Activated T-helper 1 cell treated with anti-CD3 and anti-CD28 coated beads, Interleukin-2, amount 50 U/mL, for 16 hours (primary cell): ENCODE measurements at regions not wholly inside any gene's neighbourhood (a gene's known extent, or its start where the extent isn't known, plus 50 kb on each side); places are given as distances from the start of the nearest gene placed in this dataset.

Source experiments
- DNase-seq, 2 donors: peaks; one replicate each; pipeline ENCODE4 v3.0.0-alpha.2; 2020; ENCODE audit warnings: low read depth in 1 of 2, low spot score in 1 of 2

DNA sequence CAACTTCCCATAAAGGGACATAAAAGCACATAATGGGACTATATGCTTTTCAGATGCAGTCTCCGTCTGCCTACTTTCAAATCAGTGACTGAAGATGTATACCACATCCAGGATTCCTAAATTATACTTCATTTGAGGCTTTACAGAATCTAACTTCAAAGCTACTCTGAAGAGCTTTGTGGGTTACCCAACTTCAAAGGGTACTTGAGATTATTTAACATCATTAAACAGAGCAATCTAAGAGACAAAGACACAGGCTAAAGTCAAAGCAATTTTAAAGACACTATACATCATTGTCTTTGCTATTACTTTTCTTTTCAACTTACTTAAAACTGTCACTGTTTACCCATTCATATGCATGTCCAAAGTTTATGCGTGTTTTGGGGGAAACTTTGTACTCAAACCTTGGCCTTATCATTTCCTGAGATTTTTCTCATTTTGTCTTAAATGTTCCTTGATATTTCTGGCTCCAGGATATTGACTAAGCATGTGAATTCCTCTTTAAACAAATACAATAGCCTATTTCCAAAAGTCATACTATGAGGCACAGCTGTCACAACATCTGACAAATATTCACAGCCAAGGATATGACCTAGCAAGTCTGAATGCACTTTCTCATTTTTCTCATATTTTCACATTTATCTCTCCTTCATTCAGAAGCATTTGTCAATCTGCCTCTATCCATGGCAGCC is 1985.1 kb upstream of the PIK3C3 start:
- DNase-seq: no peak

GRCh38 chr18:39966275-39966674 is 1988.8 kb upstream of the PIK3C3 start:
- no peak for DNase-seq

DNA sequence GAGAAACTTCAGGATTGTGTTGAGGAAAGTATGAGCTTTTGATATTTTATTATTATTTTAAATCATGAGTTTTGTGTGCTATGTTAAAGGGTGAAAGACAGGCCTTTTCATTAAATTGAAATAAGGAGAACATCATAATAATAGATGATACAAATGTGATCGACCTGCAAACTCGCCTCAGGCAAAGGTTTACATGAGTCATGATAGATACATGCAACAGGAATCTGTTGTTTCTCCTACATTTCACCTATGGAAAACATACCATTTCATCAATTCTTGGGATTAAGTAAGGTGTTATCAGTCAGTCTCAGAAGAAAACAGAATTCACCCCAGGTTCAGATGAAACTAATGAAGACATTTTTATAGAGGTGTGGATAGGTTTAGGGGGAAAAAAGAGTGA is 1992.5 kb upstream of the PIK3C3 start:
- no peak for DNase-seq

DNA sequence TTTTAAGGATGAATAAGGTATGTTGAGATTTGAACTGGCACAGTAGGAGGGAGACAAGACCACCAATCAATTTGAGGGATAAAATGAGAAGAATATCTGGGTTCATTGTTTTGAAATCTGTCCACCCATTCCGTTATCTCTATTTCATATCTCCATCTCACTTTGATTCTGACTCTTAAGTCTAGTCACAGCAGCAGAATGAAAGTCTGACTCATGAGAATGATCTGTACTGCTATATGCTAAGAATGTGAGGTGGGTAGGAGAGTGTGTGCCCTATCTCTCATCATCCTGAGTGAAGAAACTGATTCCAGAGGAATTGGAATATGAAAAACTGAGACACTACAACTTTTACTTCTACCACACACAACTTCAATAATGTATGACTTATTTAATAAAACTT is 1994.5 kb upstream of the PIK3C3 start:
- DNase-seq: no peak

- no peak for DNase-seq
These were observed 1995.2 kb upstream of the PIK3C3 start for GRCh38 chr18:39959839-39960238.

- DNase-seq: no peak
These were observed 1996.2 kb upstream of the PIK3C3 start for GRCh38 chr18:39958876-39959275.

GRCh38 chr18:39952816-39953215 is 2002.2 kb upstream of the PIK3C3 start:
- DNase-seq: no peak

DNA sequence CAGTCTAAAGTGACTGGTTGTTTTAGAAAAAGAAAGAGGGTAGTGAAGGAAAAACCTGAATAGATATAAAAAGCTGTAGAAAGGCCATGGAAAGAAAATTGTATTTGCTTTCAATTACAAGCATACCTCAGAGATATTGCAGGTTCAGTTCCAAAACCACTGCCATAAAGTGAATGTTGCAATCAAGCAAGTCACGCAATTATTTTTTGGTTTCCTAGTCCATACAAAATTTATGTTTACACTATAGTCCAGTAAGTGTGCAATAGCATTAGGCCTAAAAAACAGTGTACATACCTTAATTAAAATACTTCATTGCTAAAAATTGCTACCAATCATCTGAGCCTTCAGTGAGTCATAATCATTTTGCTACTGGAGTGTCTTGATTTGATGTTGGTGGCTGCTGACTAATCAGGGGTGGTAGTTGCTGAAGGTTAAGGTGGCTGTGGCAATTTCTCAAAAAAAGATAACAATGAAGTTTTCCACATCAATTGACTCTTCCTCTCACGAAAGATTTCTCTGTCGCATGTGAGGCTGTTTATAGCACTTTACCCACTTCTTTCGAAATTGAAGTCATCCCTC is 2003.8 kb upstream of the PIK3C3 start:
- no peak for DNase-seq

GRCh38 chr18:39946623-39947061 is 2008.4 kb upstream of the PIK3C3 start:
- DNase-seq: no peak

DNA sequence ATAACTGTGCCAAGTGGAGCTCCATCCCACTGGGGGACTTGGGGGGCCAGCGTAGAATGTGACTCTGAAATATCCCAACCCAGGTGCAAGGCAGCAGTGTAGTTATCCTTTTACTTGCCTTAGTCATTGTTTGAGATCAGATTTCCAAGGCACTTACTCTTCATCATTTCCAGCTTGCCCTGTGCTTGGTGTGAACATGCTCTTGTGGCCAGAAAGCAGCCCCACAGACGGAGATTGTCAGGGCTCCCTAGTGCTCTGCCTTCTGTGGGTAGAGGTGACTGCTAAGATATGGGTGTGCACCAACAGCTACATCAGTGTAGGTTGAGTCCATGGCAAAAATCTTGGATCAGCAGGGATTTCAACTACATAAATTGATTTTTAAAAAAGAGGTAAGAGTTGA is 2010.0 kb upstream of the PIK3C3 start:
- DNase-seq: no peak

DNA sequence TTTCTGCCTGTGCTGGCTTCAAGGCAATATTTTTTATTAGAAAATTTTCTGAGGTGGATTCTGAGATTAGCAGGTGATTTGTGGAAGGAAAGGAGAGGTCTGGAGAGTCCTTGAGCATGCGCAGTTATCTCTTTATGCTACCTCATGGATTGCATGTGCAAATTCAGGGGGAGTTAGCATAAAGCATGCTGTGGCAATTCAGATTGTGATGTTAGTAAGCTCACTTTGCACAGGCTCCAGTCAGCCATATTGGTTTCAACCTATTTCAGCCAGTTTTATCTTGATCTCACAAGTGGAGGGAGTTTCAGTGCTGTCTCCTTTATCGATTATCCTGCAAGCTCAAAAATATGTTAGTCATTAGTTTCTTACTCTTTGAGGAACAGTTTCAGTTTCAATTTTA is 2012.3 kb upstream of the PIK3C3 start:
- no peak for DNase-seq

- no peak for DNase-seq
These were observed 2016.1 kb upstream of the PIK3C3 start for GRCh38 chr18:39938676-39939608.

DNA sequence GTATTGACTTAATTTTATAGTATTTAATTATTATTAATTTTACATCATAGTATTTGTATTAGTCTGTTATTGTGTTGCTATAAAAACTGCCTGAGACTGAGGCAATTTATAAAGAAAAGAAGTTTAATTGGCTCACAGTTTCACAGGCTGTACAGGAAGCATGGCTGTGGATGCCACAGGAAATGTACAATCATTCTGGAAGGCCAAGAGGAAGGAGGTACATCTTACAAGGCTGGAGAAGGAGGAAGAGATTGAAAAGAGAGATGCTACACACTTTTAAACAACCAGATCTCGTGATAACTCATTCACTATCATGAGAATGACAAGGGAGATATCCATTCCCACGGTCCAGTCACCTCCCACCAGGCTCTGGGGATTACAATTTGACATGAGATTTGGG is 2019.4 kb upstream of the PIK3C3 start:
- no peak for DNase-seq

GRCh38 chr18:39918847-39919246 is 2036.2 kb upstream of the PIK3C3 start:
- no peak for DNase-seq

- no peak for DNase-seq
These were observed 2041.2 kb upstream of the PIK3C3 start for GRCh38 chr18:39913672-39914366.

- DNase-seq: no peak
These were observed 2043.3 kb upstream of the PIK3C3 start for GRCh38 chr18:39911716-39912115.

DNA sequence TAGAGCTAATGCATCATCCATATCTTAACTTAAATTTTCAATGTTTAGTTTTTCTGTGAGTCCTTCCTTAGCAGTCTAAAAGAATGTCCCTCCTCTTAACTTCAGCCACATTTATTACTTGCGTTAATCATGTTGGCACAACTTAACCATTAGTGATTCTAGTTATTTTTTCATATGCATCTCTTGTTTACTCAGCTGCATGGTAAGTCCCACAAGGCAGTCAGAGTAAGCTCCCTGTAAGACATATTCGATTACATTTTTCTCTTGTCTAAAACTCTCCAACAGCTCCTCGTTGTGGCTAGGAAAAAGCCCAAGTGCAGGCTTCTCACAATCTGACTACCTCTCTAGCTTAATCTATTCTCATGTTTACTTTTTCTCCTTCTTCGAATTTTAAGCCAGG is 2045.3 kb upstream of the PIK3C3 start:
- DNase-seq: no peak

DNA sequence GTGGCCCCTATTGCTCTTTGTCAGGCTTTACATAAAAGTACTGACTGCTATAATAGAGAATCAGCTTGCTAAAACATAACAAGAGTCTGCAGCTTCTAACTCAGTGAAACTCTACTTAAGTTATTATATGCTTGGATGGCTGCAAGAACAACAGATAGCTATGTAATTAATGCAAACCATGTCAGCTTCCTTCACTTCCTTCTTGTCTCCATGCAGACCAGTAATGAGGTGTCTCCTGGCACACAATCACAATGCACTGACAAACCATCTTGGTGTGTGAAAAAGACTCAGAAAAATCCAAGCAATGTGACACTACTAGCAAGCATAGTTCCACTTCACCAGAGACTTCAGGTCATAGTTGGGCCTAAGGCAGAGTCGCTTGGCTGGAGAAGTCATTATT is 2068.9 kb upstream of the PIK3C3 start:
- DNase-seq: no peak

DNA sequence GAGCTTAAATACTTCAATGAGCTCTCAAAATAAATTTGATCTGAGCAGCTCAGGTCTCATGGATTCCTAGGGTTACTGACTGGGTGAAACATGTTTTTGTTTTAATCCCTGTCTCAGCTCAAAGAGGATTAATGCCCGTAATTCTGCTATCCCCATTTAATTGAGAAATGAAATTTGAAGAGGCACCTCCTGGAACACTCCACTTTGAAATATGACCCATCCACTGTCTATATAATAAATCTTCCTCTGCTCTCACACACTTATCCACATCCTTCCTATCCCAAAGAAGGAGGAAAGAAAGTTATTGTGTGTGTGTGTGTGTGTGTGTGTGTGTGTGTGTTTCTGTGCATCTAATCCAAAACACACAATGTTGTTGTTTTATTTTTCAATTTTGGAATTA is 2082.4 kb upstream of the PIK3C3 start:
- DNase-seq: no peak

DNA sequence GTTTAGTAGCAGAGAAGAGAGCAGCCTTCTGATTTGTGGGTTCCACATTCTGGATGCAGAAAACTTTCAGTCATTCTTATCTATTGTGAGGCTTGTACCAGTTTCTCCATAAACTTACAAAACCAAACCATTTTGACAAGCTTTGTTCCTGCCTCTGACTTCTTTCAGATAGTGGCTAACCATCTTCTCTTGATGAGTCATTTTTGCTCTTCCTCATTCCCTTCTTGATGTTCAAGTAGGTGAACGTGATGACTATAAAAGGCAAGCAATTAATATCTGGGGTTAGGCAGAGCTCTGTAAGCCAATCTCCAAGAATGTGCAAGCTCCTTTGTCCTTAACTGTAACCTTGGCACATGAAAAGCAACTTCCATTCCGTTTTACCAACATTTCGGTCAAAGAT is 2083.1 kb upstream of the PIK3C3 start:
- no peak for DNase-seq

- no peak for DNase-seq
These were observed 2084.4 kb upstream of the PIK3C3 start for GRCh38 chr18:39870591-39870990.

- no peak for DNase-seq
These were observed 2091.1 kb upstream of the PIK3C3 start for GRCh38 chr18:39863916-39864315.
